ENCODE measurements at regions not wholly inside any gene's neighbourhood (a gene's known extent, or its start where the extent isn't known, plus 50 kb on each side); places are given as distances from the start of the nearest gene placed in this dataset.
"Not testable (repeated sequence)": the region's sequence is repeated elsewhere in the genome, so short reads cannot be mapped to it uniquely, and the experiment has no call there.

DNA sequence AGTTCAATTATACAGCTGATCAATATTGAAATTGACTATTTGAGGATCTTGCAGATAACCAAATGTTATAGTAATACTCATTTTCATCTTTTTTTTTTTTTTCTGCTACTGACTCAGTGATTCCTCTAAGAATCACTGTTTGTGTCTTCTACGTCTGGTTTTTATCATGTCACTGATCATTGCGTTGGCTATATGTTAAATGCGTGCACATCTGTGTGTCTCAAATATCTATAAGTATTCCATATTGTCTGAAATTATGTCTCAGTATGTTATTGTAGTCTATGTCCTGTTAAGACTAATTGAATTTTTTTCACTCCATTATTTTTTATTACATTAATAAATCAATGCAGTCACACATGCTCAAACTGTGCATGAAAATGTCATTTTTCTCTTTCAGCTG is 200.5 kb downstream of the PCDH20 start:
- no peak for DNase-seq
- Histone ChIP-seq H3K9me3 (ENCODE audit: control insufficient read depth, low read depth, low read length) (no peaks in the 10 kb centered on the region), H3K27ac (ENCODE audit: low read length) (no peak overlapping the region), H3K36me3 (ENCODE audit: control insufficient read depth, insufficient read depth, low read length) (no peaks in the 10 kb centered on the region), H3K4me1 (ENCODE audit: control insufficient read depth, insufficient read depth, low read length) (no peaks in the 10 kb centered on the region), H3K4me3 (ENCODE audit: low read length) (no peak overlapping the region), H3K27me3 (ENCODE audit: control insufficient read depth, insufficient read depth, low read length) (no peaks in the 10 kb centered on the region)
- WGBS (ENCODE audit: insufficient coverage, low lambda C conversion rate): no CpG with 5 or more reads among the region's 3 CpGs

DNA sequence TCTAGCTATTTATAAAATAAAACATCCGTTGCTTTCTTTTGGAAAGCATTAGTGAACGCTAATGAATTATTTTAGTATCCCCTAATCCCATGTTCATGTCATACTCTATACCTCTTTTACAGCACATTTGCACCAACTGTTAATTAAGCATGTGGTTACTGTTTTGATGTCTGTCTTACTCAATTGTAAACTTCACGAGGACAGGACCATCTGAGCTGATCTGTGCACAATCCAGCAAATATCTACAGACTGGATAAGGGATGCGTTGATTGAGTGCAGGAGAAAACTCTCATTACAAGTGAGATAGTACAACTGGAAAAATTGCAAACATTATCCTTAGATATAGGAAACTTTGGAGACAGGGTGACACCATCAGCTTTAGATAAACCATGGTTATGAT is 201.1 kb downstream of the PCDH20 start:
- Histone ChIP-seq H3K27me3 (ENCODE audit: control insufficient read depth, insufficient read depth, low read length) (no peaks in the 10 kb centered on the region), H3K27ac (ENCODE audit: low read length) (no peak overlapping the region), H3K36me3 (ENCODE audit: control insufficient read depth, insufficient read depth, low read length) (no peaks in the 10 kb centered on the region), H3K9me3 (ENCODE audit: control insufficient read depth, low read depth, low read length) (no peaks in the 10 kb centered on the region), H3K4me3 (ENCODE audit: low read length) (no peak overlapping the region), H3K4me1 (ENCODE audit: control insufficient read depth, insufficient read depth, low read length) (no peaks in the 10 kb centered on the region)
- DNase-seq: no peak
- 86% methylated on average over 3 of the region's 4 CpGs for WGBS (ENCODE audit: insufficient coverage, low lambda C conversion rate)

DNA sequence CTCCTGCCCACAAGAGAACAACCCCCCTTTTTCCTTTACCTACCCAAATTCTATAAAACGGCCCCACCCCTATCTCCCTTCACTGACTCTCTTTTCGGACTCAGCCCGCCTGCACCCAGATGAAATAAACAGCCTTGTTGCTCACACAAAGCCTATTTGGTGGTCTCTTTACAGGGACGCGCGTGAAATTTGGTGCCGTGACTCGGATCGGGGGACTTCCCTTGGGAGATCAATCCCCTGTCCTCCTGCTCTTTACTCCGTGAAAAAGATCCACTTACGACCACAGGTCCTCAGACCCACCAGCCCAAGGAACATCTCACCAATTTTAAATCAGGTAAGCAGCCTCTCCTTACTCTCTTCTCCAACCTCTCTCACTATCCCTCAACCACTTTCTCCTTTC is 209.8 kb downstream of the PCDH20 start:
- H3K4me3 ChIP-seq (ENCODE audit: low read length); DNase-seq; H3K27ac ChIP-seq (ENCODE audit: low read length); H3K9me3 ChIP-seq (ENCODE audit: control insufficient read depth, low read depth, low read length); H3K27me3 ChIP-seq (ENCODE audit: control insufficient read depth, insufficient read depth, low read length); H3K4me1 ChIP-seq (ENCODE audit: control insufficient read depth, insufficient read depth, low read length); H3K36me3 ChIP-seq (ENCODE audit: control insufficient read depth, insufficient read depth, low read length): not testable (repeated sequence)
- 92% methylated on average over 2 of the region's 11 CpGs for WGBS (ENCODE audit: insufficient coverage, low lambda C conversion rate)

- Histone ChIP-seq H3K36me3 (ENCODE audit: control insufficient read depth, insufficient read depth, low read length) (no peaks in the 10 kb centered on the region), H3K27me3 (ENCODE audit: control insufficient read depth, insufficient read depth, low read length) (no peaks in the 10 kb centered on the region), H3K27ac (ENCODE audit: low read length) (no peak overlapping the region), H3K9me3 (ENCODE audit: control insufficient read depth, low read depth, low read length) (no peaks in the 10 kb centered on the region), H3K4me1 (ENCODE audit: control insufficient read depth, insufficient read depth, low read length) (no peaks in the 10 kb centered on the region), H3K4me3 (ENCODE audit: low read length) (no peak overlapping the region)
- 100% methylated on average over 1 of the region's 1 CpG for WGBS (ENCODE audit: insufficient coverage, low lambda C conversion rate)
- DNase-seq: no peak
These were observed 211.6 kb downstream of the PCDH20 start for GRCh38 chr13:61204025-61204424.

DNA sequence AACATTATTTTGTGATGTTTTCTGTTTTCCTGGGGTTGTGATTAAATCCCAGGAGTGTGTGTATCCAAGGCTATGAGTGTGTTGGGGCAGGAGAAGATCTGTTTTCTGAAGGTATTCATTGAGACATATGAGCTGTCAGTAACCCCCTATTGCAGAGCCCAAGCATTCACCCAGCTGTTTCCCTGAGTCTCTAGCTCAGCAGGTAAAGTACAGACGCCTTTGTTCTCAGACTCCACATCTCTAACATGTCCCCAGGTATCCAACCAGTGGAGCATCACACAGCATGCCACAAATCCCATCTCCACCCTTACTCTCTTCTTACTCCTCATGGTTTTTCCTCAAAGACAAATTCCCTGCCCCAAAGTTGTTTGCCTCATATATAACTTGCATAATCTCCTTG is 213.6 kb downstream of the PCDH20 start:
- H3K4me3 ChIP-seq (ENCODE audit: low read length): no peak overlapping the region
- no CpG with 5 or more reads among the region's 1 CpG for WGBS (ENCODE audit: insufficient coverage, low lambda C conversion rate)
- no peaks in the 10 kb centered on the region for H3K27me3 ChIP-seq (ENCODE audit: control insufficient read depth, insufficient read depth, low read length)
- no peak for DNase-seq
- no peaks in the 10 kb centered on the region for H3K9me3 ChIP-seq (ENCODE audit: control insufficient read depth, low read depth, low read length)
- H3K4me1 ChIP-seq (ENCODE audit: control insufficient read depth, insufficient read depth, low read length): no peaks in the 10 kb centered on the region
- H3K36me3 ChIP-seq (ENCODE audit: control insufficient read depth, insufficient read depth, low read length): no peaks in the 10 kb centered on the region
- H3K27ac ChIP-seq (ENCODE audit: low read length): no peak overlapping the region

GRCh38 chr13:61192826-61193225 is 222.8 kb downstream of the PCDH20 start:
- peak; percentile 5 to 26 for DNase-seq
- H3K9me3 ChIP-seq (ENCODE audit: control insufficient read depth, low read depth, low read length): no peaks in the 10 kb centered on the region
- no peak overlapping the region for H3K4me3 ChIP-seq (ENCODE audit: low read length)
- H3K36me3 ChIP-seq (ENCODE audit: control insufficient read depth, insufficient read depth, low read length): no peaks in the 10 kb centered on the region
- 89% methylated on average over 1 of the region's 1 CpG for WGBS (ENCODE audit: insufficient coverage, low lambda C conversion rate)
- no peak overlapping the region for H3K27ac ChIP-seq (ENCODE audit: low read length)
- H3K4me1 ChIP-seq (ENCODE audit: control insufficient read depth, insufficient read depth, low read length): no peaks in the 10 kb centered on the region
- no peaks in the 10 kb centered on the region for H3K27me3 ChIP-seq (ENCODE audit: control insufficient read depth, insufficient read depth, low read length)

- no peaks in the 10 kb centered on the region for H3K9me3 ChIP-seq (ENCODE audit: control insufficient read depth, low read depth, low read length)
- WGBS (ENCODE audit: insufficient coverage, low lambda C conversion rate): 86% methylated on average over 1 of the region's 2 CpGs
- no peak overlapping the region for H3K27ac ChIP-seq (ENCODE audit: low read length)
- H3K4me3 ChIP-seq (ENCODE audit: low read length): no peak overlapping the region
- H3K36me3 ChIP-seq (ENCODE audit: control insufficient read depth, insufficient read depth, low read length): no peaks in the 10 kb centered on the region
- no peaks in the 10 kb centered on the region for H3K4me1 ChIP-seq (ENCODE audit: control insufficient read depth, insufficient read depth, low read length)
- no peaks in the 10 kb centered on the region for H3K27me3 ChIP-seq (ENCODE audit: control insufficient read depth, insufficient read depth, low read length)
- DNase-seq: no peak
These were observed 227.6 kb downstream of the PCDH20 start for GRCh38 chr13:61188057-61188456.

- WGBS (ENCODE audit: insufficient coverage, low lambda C conversion rate): 79% methylated on average over 2 of the region's 4 CpGs
- Histone ChIP-seq H3K36me3 (ENCODE audit: control insufficient read depth, insufficient read depth, low read length) (no peaks in the 10 kb centered on the region), H3K4me1 (ENCODE audit: control insufficient read depth, insufficient read depth, low read length) (no peaks in the 10 kb centered on the region), H3K27ac (ENCODE audit: low read length) (no peak overlapping the region), H3K4me3 (ENCODE audit: low read length) (no peak overlapping the region), H3K9me3 (ENCODE audit: control insufficient read depth, low read depth, low read length) (no peaks in the 10 kb centered on the region), H3K27me3 (ENCODE audit: control insufficient read depth, insufficient read depth, low read length) (no peaks in the 10 kb centered on the region)
- DNase-seq: no peak
These were observed 228.2 kb downstream of the PCDH20 start for GRCh38 chr13:61187471-61187870.

DNA sequence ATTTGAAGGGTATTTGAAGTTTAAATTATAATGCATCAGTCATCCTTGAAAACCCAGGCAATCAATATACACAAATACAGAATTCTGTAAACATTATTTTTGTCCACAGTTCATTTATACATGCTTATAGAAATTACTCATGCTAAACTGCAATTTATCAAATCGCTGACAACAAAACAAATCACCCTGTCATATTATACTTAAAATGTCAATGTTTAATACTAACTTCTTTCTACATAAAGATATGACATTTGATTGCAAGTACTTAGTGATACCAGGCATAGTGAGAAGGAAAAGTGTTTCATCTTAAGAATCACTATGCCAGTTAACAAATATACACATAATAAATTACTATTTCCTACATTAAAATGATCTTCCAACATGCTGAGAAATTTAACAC is 232.0 kb downstream of the PCDH20 start:
- H3K4me1 ChIP-seq (ENCODE audit: control insufficient read depth, insufficient read depth, low read length): no peaks in the 10 kb centered on the region
- H3K9me3 ChIP-seq (ENCODE audit: control insufficient read depth, low read depth, low read length): no peaks in the 10 kb centered on the region
- no peak overlapping the region for H3K27ac ChIP-seq (ENCODE audit: low read length)
- no peaks in the 10 kb centered on the region for H3K36me3 ChIP-seq (ENCODE audit: control insufficient read depth, insufficient read depth, low read length)
- H3K27me3 ChIP-seq (ENCODE audit: control insufficient read depth, insufficient read depth, low read length): no peaks in the 10 kb centered on the region
- WGBS (ENCODE audit: insufficient coverage, low lambda C conversion rate): 67% methylated on average over 1 of the region's 1 CpG
- DNase-seq: no peak
- no peak overlapping the region for H3K4me3 ChIP-seq (ENCODE audit: low read length)

DNA sequence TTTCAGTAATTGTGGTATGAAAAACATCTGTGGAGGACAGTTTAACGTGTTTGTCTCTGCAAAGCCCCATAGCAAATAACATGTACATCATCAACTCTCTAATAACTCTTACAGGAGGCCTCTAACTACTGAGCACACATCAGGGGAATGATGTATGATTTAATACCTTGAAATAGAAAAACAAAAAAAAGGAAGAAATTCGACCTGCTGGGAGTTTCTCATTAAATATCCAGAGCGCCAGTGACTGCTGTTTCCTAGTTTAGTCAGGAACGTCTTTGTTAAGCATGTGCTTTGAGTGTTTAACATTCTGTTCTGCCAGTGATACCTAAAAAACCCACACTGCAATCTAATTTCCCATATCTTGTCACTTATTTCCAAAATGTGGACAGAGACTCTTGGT is 235.4 kb downstream of the PCDH20 start:
- Histone ChIP-seq H3K27me3 (ENCODE audit: control insufficient read depth, insufficient read depth, low read length) (no peaks in the 10 kb centered on the region), H3K4me3 (ENCODE audit: low read length) (no peak overlapping the region), H3K27ac (ENCODE audit: low read length) (no peak overlapping the region), H3K9me3 (ENCODE audit: control insufficient read depth, low read depth, low read length) (no peaks in the 10 kb centered on the region), H3K4me1 (ENCODE audit: control insufficient read depth, insufficient read depth, low read length) (no peaks in the 10 kb centered on the region), H3K36me3 (ENCODE audit: control insufficient read depth, insufficient read depth, low read length) (no peaks in the 10 kb centered on the region)
- WGBS (ENCODE audit: insufficient coverage, low lambda C conversion rate): 20% methylated on average over 1 of the region's 4 CpGs
- DNase-seq: no peak

GRCh38 chr13:61179741-61180140 is 235.9 kb downstream of the PCDH20 start:
- WGBS (ENCODE audit: insufficient coverage, low lambda C conversion rate): 79% methylated on average over 2 of the region's 2 CpGs
- Histone ChIP-seq H3K9me3 (ENCODE audit: control insufficient read depth, low read depth, low read length) (no peaks in the 10 kb centered on the region), H3K4me1 (ENCODE audit: control insufficient read depth, insufficient read depth, low read length) (no peaks in the 10 kb centered on the region), H3K4me3 (ENCODE audit: low read length) (no peak overlapping the region), H3K27me3 (ENCODE audit: control insufficient read depth, insufficient read depth, low read length) (no peaks in the 10 kb centered on the region), H3K27ac (ENCODE audit: low read length) (no peak overlapping the region), H3K36me3 (ENCODE audit: control insufficient read depth, insufficient read depth, low read length) (no peaks in the 10 kb centered on the region)
- no peak for DNase-seq
